ENCODE measurements at regions not wholly inside any gene's neighbourhood (a gene's known extent, or its start where the extent isn't known, plus 50 kb on each side); places are given as distances from the start of the nearest gene placed in this dataset.

DNA sequence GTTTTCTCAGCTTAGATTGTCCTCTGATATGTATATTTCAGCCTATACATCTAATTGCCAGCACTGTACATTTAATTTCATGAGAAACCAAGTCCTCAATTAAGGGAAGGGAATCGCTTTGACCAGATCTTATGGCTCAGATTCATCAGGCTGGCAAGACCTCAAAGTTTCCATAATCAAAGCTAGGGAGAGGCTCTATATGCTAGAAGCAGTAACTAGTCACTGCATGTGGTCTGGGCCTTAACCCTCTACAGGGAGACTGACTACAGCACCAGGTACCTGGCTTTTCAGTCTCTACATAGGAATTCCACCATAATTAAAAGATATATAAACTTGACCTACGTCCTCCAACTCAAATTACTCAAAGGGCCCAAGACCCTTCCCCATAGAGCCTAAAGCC is 97.4 kb upstream of the JAZF1 start:
- no peaks in the 10 kb centered on the region for H3K4me1 ChIP-seq (ENCODE audit: insufficient read depth, low read length, poor library complexity, severe bottlenecking)
- peaks cover 4% of the 10 kb centered on the region; the same call in 1 of the 2 replicates for H3K9me2 ChIP-seq (ENCODE audit: insufficient read depth, low read length)
- no peaks in the 10 kb centered on the region for H4K20me1 ChIP-seq (ENCODE audit: insufficient read depth, low read length)
- peaks cover 5% of the 10 kb centered on the region; the same call in 1 of the 2 replicates for H3K9me3 ChIP-seq (ENCODE audit: low read length)
- H3K79me2 ChIP-seq (ENCODE audit: insufficient read depth, low read depth, low read length), result no peaks in the 10 kb centered on the region
- no peak overlapping the region for H3K27ac ChIP-seq (ENCODE audit: low read depth, low read length, poor library complexity, severe bottlenecking)
- no peak overlapping the region for H3K4me3 ChIP-seq (ENCODE audit: low read depth, low read length, poor library complexity, severe bottlenecking)
- DNase-seq (ENCODE audit: low spot score), result no peak
- no peak overlapping the region for H2AFZ ChIP-seq (ENCODE audit: low read length)
- no peaks in the 10 kb centered on the region for H3K36me3 ChIP-seq (ENCODE audit: insufficient read depth, low read length)
- CTCF ChIA-PET (ENCODE audit: unreplicated experiment), result no interaction called here
- TF ChIP-seq, protein P1, sequence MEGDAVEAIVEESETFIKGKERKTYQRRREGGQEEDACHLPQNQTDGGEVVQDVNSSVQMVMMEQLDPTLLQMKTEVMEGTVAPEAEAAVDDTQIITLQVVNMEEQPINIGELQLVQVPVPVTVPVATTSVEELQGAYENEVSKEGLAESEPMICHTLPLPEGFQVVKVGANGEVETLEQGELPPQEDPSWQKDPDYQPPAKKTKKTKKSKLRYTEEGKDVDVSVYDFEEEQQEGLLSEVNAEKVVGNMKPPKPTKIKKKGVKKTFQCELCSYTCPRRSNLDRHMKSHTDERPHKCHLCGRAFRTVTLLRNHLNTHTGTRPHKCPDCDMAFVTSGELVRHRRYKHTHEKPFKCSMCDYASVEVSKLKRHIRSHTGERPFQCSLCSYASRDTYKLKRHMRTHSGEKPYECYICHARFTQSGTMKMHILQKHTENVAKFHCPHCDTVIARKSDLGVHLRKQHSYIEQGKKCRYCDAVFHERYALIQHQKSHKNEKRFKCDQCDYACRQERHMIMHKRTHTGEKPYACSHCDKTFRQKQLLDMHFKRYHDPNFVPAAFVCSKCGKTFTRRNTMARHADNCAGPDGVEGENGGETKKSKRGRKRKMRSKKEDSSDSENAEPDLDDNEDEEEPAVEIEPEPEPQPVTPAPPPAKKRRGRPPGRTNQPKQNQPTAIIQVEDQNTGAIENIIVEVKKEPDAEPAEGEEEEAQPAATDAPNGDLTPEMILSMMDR (conservative IDR thresholded peaks at IDR 0.05; ENCODE audit: low read length), result no peak
- no peak for TF ChIP-seq EZH2phosphoT487 (IDR thresholded peaks at IDR 0.05; ENCODE audit: borderline replicate concordance, low read depth, low read length)
- intact Hi-C loops (cut with micrococcal nuclease; ENCODE audit: unreplicated experiment), result no loop called here
- no TSS peak for BruUV-seq (replicated peaks)
- H3K4me2 ChIP-seq (ENCODE audit: low read length), result no peak overlapping the region
- POLR2A ChIA-PET, result interaction anchor here (1.2 kb wide), 1 partner anchor 10 kb away, joined by 3 read pairs; no protein-coding TSS in a partner anchor

DNA sequence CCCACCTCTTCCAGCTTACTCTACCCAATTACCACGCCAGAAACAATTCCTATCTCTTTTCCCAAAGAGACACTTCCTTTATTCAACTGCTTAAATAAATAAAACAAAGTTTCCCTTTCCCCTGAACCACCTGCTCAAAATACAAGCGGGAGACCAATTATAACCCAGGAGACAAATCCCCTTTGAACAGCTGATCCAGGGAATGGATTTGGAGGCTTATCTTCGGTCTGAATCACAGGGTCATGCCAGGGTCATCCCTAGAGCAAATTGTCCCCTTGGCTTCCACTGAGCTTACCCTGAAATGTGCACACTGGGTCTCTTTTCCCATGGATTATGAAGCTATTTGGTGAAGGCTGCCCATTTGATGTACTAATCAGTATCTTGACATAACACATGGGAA is 99.9 kb upstream of the JAZF1 start:
- BruUV-seq (replicated peaks), result no TSS peak
- no peak for DNase-seq (ENCODE audit: low spot score)
- no peaks in the 10 kb centered on the region for H3K9me3 ChIP-seq (ENCODE audit: low read length)
- no peak overlapping the region for H3K4me2 ChIP-seq (ENCODE audit: low read length)
- no peaks in the 10 kb centered on the region for H3K79me2 ChIP-seq (ENCODE audit: insufficient read depth, low read depth, low read length)
- POLR2A ChIA-PET, result interaction anchor here (0.7 kb wide), 1 partner anchor 21 kb away, joined by 3 read pairs; no protein-coding TSS in a partner anchor
- intact Hi-C loops (cut with micrococcal nuclease; ENCODE audit: unreplicated experiment), result no loop called here
- H4K20me1 ChIP-seq (ENCODE audit: insufficient read depth, low read length), result no peaks in the 10 kb centered on the region
- H3K4me1 ChIP-seq (ENCODE audit: insufficient read depth, low read length, poor library complexity, severe bottlenecking), result no peaks in the 10 kb centered on the region
- TF ChIP-seq EZH2phosphoT487 (IDR thresholded peaks at IDR 0.05; ENCODE audit: borderline replicate concordance, low read depth, low read length), result no peak
- TF ChIP-seq, protein P1 (conservative IDR thresholded peaks at IDR 0.05; ENCODE audit: low read length), result no peak
- CTCF ChIA-PET (ENCODE audit: unreplicated experiment), result no interaction called here
- no peak overlapping the region for H3K4me3 ChIP-seq (ENCODE audit: low read depth, low read length, poor library complexity, severe bottlenecking)
- no peak overlapping the region for H2AFZ ChIP-seq (ENCODE audit: low read length)
- H3K9me2 ChIP-seq (ENCODE audit: insufficient read depth, low read length), result peaks cover 4% of the 10 kb centered on the region; the same call in 1 of the 2 replicates
- H3K36me3 ChIP-seq (ENCODE audit: insufficient read depth, low read length), result no peaks in the 10 kb centered on the region
- no peak overlapping the region for H3K27ac ChIP-seq (ENCODE audit: low read depth, low read length, poor library complexity, severe bottlenecking)

DNA sequence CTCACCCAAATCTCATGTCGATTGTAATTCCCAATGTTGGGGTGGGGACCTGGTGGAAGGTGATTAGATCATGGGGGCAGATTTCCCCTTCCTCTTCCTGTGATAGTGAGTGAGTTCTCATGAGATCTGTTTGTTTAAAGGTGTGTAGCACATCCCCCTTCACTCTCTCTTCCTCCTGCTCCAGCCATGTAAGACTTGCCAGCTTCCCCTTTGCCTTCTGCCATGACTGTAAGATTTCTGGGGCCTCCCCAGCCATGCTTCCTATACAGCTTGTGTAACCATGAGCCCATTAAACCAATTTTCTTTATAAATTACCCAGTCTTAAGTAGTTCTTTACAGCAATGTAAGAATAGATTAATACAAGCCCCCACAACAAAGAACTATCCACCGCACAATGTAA is 109.9 kb upstream of the JAZF1 start:
- Histone ChIP-seq H3K4me1 (ENCODE audit: insufficient read depth, low read length, poor library complexity, severe bottlenecking) (no peaks in the 10 kb centered on the region), H3K27ac (ENCODE audit: low read depth, low read length, poor library complexity, severe bottlenecking) (no peak overlapping the region), H3K4me3 (ENCODE audit: low read depth, low read length, poor library complexity, severe bottlenecking) (no peak overlapping the region), H2AFZ (ENCODE audit: low read length) (no peak overlapping the region), H3K9me3 (ENCODE audit: low read length) (no peaks in the 10 kb centered on the region), H3K79me2 (ENCODE audit: insufficient read depth, low read depth, low read length) (no peaks in the 10 kb centered on the region), H3K9me2 (ENCODE audit: insufficient read depth, low read length) (no peaks in the 10 kb centered on the region), H4K20me1 (ENCODE audit: insufficient read depth, low read length) (no peaks in the 10 kb centered on the region), H3K36me3 (ENCODE audit: insufficient read depth, low read length) (no peaks in the 10 kb centered on the region), H3K4me2 (ENCODE audit: low read length) (no peak overlapping the region)
- CTCF ChIA-PET (ENCODE audit: unreplicated experiment), result no interaction called here
- POLR2A ChIA-PET, result interaction anchor here (1.8 kb wide), 1 partner anchor 20 kb away, joined by 4 read pairs; no protein-coding TSS in a partner anchor
- no peak for TF ChIP-seq EZH2phosphoT487 (IDR thresholded peaks at IDR 0.05; ENCODE audit: borderline replicate concordance, low read depth, low read length)
- TF ChIP-seq, protein P1 (conservative IDR thresholded peaks at IDR 0.05; ENCODE audit: low read length), result no peak
- DNase-seq (ENCODE audit: low spot score), result no peak
- intact Hi-C loops (cut with micrococcal nuclease; ENCODE audit: unreplicated experiment), result no loop called here
- no TSS peak for BruUV-seq (replicated peaks)

Measured in OCI-LY7 (cell line).